HG02938 (cell line): ENCODE measurements at regions not wholly inside any gene's neighbourhood (a gene's known extent, or its start where the extent isn't known, plus 50 kb on each side); places are given as distances from the start of the nearest gene placed in this dataset.
"Not testable (repeated sequence)": the region's sequence is repeated elsewhere in the genome, so short reads cannot be mapped to it uniquely, and the experiment has no call there.

Experiments
- ATAC-seq: cut with Tn5 transposase; IDR thresholded peaks from one replicate; pipeline ENCODE4 v1.9.1; 2021; ENCODE audit warnings: mild to moderate bottlenecking, moderate library complexity; ENCODE audit not compliant: unreplicated experiment

- no peak for ATAC-seq
These were observed 246.7 kb downstream of the SHOX2 start for GRCh38 chr3:157859541-157859940.

DNA sequence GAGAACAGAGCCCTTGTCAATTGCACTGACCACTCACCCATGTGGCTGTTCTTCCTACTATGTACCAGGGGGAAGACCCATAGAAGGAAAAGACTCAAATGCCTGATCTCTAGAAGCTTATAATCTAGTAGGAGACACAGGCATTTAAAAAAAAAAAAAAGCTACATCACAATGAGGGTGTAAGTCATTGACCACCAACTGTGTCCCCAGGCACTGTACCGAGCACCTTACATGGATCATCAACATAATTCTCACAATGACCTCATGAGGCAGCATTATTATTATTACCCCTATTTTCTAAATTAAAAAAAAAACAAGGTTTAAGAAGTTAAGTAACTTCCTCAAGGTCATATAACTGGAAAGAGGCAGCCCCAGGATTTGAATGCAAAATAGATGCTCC is 247.4 kb downstream of the SHOX2 start:
- no peak for ATAC-seq

- ATAC-seq, result no peak
These were observed 248.8 kb downstream of the SHOX2 start for GRCh38 chr3:157857440-157857839.

- ATAC-seq, result no peak
These were observed 249.9 kb downstream of the SHOX2 start for GRCh38 chr3:157856078-157856939.

GRCh38 chr3:157845839-157846238 is 260.4 kb downstream of the SHOX2 start:
- not testable (repeated sequence) for ATAC-seq

GRCh38 chr3:157844800-157845565 is 261.2 kb downstream of the SHOX2 start:
- no peak for ATAC-seq

DNA sequence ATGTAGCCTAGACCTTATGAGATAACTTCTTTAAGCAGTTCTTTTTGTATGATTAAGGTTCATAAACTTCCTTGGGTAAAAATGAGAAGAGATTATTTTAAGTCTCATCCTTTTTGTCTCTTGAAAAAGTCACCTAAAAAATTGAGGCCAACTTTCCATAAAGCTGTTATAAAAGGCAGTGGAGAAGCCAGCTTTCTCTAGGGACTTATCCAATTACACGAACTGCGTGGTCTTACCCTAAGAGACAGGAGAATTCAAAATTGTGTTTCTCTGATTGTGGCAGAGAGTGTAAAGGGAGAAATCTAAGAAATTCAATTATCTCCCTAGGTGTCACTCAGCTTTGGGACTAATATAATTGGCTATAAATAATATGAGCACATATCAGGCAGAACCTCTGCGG is 262.0 kb downstream of the SHOX2 start:
- ATAC-seq, result no peak

- ATAC-seq, result no peak
These were observed 265.2 kb downstream of the SHOX2 start for GRCh38 chr3:157841029-157841428.

DNA sequence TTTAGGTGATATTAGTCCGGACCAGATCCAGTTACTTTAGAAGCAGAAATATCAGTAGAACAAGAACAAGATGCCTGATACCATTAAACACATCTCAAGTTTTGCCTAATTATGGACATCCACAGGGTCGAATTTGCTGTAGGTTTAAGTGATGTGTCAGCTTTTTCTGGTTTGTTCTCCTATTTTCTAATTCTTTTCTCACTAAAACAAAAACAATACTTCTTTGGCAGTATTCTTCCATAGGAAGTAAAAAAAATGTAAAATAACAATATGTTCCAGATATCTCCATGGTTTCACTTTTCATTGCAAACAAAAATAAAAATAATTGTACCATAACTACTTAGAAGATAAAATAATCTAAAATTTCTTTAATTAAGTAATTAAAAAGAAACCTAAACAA is 265.7 kb downstream of the SHOX2 start:
- no peak for ATAC-seq

- ATAC-seq, result no peak
These were observed 267.8 kb downstream of the SHOX2 start for GRCh38 chr3:157838457-157838856.

DNA sequence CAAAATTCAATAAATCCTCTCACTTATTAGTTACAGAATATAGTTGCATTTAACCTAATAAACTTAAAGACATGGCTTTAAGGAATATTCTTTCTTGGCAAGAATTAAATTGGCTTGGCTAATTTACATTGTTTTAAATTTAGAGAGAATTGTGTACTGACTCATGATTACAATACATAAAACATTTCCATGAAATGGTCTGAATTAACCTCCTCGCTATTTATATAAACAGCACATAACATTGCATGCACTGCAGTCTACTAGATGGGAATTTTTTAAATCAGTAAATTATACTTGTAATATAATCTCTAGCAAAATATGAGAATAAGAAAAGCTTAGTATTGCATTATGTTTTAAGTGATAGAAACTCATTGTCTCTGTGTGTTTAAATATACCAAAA is 268.9 kb downstream of the SHOX2 start:
- no peak for ATAC-seq

DNA sequence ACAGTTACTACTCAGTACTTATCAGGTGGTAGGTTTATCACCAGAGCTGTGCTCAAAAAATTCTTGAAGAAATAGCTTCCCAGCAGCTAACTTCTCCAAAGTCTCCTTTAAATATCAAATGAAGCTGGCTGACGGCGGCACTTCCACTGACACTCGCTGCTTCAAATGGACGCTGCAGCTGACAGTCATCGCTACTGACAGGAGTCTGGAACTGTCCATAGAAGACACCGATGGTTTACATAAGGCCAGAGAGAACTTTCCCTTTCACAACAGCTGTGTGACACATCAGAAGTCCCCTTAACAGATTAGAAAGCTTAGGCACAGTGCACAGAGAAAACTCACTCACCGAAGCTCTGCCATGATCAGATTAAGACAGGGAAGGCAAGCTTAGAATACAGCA is 270.2 kb downstream of the SHOX2 start:
- no peak for ATAC-seq

DNA sequence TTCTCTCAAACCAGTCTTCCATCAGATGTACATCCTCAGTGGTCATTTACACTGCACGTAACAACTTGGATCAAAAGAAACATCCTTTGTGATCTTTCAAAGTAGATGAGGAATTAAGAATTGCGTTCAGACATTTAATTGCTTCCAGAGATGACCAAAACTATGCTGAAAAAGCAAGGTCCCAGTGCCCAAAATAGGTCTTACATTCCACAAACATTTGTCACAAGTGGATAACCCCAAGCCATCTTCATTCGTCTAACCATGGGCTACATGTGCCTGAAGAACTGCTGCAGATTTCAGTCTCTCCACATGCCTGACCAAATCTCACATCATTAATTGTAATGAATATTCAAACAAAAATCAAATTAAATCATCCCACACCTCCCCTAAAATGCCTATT is 273.6 kb downstream of the SHOX2 start:
- no peak for ATAC-seq

DNA sequence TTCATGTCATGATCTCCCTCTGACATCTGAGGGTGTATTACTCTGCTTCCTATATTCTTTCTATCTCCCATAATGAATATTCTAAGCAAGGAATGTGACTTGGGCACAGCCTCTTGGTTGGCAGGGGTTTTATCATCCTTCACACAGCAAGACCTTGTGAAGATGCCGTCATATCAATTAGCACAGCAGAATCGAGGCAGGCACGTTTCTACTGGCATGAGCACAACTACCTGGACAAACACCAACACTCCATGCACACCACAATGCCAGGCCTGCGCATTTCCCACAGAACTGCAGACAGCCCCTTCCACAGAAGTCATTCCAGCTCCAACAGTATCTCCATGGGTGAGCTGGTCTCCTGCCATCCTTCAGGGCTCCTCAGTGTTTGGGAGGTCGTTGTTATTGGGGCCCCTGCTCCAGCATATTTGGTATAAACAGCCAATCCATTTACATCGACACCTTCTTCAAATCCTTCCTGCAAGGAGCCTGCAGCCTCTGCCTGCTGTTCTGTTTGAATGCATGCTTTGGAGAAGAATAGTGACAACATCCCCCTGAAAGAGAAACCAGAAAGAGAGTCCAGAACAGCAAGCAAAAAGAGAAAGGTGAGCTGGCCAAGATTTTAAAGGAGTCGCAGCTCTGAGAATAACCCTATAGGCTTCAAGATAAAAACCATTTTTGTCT is 275.5 kb downstream of the SHOX2 start:
- no peak for ATAC-seq

DNA sequence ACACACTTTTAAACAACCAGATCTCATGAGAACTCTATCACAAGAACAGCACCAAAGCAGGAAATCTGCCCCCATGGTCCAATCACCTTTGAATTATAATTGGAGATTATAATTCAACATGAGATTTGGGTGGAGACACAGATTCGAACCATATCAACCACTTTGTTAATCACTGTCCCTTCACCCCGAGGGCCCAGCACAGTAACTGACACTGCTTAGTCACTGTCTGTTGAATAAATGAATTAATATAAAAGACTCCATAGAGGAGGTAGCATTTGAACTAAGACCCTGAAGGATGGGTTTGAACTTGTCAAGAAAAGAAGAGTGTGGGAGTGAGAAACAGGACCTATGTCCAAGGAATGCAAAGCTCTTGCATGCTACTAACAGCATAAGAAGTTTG is 276.4 kb downstream of the SHOX2 start:
- no peak for ATAC-seq

DNA sequence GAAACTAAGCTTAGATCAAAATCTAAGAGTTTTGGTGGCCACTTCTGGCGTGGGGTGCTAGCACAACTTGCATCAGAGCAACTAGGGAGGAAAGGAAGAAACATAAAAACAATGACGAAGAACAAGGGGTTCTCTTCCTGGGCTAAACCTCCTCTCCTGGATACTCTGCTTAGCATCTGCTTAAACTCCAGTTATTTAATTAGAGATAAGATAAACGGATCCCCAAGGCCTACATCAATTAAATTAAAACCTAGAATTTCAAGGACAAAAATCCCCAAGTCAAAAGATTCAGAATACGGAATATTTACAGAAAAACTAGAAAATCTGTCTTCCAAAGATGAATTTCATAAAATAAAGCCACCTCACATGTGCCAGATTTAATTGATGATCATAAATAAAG is 281.9 kb downstream of the SHOX2 start:
- no peak for ATAC-seq

DNA sequence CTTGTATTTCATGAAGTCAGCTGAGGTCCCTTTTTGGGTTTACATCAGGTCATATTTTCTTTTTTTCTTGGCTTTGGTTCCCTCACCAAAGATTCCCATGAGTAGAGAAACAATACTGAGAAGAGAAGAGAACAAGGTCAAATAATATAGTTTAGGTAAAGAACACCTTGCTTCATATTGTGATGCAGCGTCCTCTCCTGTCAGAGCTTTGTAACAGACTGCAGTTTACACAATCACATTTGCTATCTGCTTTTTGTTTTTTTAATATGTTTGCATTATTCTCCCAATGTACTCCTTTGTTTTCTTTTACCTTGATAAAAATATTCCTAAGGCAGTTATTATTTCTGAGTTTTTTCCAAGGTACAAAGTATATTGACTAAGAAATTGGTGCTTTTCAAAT is 283.2 kb downstream of the SHOX2 start:
- ATAC-seq, result no peak

GRCh38 chr3:157820157-157820517 is 286.1 kb downstream of the SHOX2 start:
- no peak for ATAC-seq

DNA sequence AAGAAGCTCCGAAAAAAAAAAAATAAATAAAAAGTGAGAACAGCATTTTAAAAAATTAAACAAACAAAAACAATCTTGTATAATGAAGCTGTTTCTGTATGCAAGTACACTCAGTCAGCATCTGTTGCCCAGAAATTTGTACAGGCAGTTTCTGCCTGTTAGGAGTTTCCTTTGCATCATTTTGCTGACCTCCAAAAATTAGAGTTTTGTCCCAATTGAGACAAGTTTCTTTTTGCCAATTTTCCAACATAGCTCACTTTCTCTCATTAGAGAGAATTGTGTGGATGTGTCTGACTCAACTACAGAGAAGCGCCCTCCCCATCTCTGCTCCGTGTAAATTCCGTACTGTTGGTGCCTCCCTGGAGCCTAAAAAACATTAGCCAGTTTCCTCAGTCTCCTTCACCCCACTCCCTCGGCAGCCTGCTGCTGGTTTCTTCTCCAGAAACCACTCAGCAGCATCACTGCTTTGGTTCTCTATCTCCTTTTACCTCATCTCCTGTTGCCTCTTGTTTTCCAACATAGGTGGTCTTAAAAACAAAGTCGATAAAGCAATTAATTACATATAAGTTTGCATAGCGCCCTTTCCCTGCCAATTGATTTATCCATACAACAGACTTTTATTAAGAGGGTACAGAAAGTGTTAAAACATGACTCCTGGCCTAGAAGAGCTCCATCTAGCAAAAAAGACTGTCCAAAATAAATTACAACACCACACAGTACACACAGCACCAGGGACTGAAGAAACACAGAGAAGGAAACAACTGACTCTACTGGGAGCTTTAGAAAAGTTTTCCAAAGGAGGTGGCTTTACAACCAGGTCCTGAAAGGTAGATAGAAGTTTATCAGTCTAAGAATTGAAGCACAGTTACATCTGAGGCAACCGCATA is 286.7 kb downstream of the SHOX2 start:
- no peak for ATAC-seq

DNA sequence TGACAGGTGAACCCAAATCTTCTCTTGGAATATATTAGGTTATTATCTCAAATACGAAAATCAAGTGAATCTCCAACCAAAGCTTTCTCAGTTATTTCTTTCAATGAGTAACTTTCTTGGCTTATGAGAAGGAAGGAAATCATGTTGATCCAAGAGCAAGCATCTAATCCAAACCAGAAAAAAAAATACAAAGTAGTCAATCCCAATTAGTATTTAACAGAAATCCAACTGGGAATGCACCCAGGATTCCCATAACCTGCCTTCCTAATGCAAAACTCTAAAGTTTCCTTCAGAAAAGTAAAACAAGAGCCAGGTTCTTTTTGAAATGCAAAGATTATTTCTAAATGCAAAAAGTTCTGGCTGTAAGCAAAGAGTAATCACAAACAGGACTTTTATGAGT is 289.3 kb downstream of the SHOX2 start:
- ATAC-seq, result no peak

DNA sequence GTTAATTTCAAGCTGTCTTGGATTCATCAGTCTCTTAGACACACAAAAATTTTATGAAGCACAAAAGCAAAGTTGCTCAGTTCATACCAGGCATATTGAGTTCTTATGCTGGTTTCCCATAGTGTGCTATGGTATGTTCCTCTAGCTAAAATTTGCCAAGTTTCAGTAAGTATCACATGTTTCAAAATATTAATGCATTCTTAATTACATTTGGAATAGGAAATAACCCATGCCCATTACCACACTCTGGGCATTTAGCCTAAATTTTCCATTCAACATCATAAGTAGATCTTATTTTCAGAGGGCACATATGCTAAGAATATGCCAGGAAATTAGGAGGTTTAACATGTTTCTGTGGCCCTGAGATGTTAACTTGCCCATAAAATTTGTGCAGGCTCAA is 289.9 kb downstream of the SHOX2 start:
- ATAC-seq, result no peak
